ENCODE measurements at regions not wholly inside any gene's neighbourhood (a gene's known extent, or its start where the extent isn't known, plus 50 kb on each side); places are given as distances from the start of the nearest gene placed in this dataset.

DNA sequence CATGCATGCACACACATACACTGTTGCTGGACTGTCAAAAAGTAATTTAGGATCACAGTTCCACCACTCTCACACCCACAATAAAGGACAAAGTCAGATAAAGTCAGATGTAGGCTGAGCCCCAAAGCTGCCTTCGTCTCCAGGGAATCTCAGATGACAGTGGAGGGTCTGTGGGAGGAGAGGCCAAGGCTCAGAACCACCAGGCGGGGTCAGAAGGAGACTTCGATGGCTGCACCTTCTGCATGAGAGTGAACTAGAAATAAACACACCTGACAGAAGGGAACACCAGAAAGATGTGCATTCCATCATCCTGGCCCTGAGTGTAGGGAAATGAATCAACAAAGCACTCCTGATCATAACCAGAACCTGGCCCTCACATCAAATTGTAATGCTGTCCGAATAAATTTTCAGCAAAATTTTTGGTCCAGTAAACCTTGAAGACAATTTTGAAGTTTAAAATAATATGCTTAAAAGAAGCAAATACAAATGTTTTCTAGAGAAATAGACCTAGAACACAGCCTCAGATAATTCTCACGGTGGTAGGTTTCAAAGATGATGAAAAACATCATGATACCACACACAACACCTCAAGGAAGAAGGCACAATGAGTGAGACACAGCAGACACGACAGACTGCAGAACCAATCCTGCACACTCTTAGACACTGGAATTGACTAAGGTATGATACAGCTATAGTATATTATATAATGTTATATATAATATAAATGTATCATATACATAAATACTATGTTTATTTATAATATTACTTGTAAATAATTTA lies 269.8 kb upstream of the KLF6 start:
- ChIA-PET CTCF (no interaction called here), POLR2A (ENCODE audit: unreplicated experiment) (no interaction called here)
- H3K9me2 ChIP-seq (replicated peaks; ENCODE audit: low read length): no peaks in the 10 kb centered on the region
- no peaks in the 10 kb centered on the region for H3K9me3 ChIP-seq (ENCODE audit: low read length)
- no peak overlapping the region for H3K4me3 ChIP-seq (ENCODE audit: low read length)
- TF ChIP-seq EZH2phosphoT487 (IDR thresholded peaks at IDR 0.05; ENCODE audit: borderline replicate concordance, low read length) (no peak), EZH2 (IDR thresholded peaks at IDR 0.05; ENCODE audit: low read length, unreplicated experiment) (no peak)
- TF ChIP-seq, protein P1, sequence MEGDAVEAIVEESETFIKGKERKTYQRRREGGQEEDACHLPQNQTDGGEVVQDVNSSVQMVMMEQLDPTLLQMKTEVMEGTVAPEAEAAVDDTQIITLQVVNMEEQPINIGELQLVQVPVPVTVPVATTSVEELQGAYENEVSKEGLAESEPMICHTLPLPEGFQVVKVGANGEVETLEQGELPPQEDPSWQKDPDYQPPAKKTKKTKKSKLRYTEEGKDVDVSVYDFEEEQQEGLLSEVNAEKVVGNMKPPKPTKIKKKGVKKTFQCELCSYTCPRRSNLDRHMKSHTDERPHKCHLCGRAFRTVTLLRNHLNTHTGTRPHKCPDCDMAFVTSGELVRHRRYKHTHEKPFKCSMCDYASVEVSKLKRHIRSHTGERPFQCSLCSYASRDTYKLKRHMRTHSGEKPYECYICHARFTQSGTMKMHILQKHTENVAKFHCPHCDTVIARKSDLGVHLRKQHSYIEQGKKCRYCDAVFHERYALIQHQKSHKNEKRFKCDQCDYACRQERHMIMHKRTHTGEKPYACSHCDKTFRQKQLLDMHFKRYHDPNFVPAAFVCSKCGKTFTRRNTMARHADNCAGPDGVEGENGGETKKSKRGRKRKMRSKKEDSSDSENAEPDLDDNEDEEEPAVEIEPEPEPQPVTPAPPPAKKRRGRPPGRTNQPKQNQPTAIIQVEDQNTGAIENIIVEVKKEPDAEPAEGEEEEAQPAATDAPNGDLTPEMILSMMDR (conservative IDR thresholded peaks at IDR 0.05; ENCODE audit: low read depth, low read length): no peak
- ATAC-seq: no peak
- H4K20me1 ChIP-seq (ENCODE audit: low read length): no peaks in the 10 kb centered on the region
- no peaks in the 10 kb centered on the region for H3K36me3 ChIP-seq (ENCODE audit: low read depth, low read length)
- intact Hi-C loops (cut with micrococcal nuclease): loop anchor here (5.0 to 10.0 kb wide), 2 partner anchors 227 to 520 kb away; no protein-coding TSS in a partner anchor
- peaks cover 10% of the 10 kb centered on the region for H3K4me1 ChIP-seq (ENCODE audit: insufficient read depth, low read length)
- H3K4me2 ChIP-seq (ENCODE audit: low read length): no peak overlapping the region
- DNase-seq: no peak
- H3K9ac ChIP-seq (ENCODE audit: low read length): no peak overlapping the region
- H2AFZ ChIP-seq (ENCODE audit: low read length): no peak overlapping the region
- H3F3A ChIP-seq (ENCODE audit: low read length, unreplicated experiment): no peaks in the 10 kb centered on the region
- H3K79me2 ChIP-seq (ENCODE audit: low read length): no peaks in the 10 kb centered on the region
- H3K27me3 ChIP-seq (ENCODE audit: low read length): no peaks in the 10 kb centered on the region
- no peak overlapping the region for H3K27ac ChIP-seq (ENCODE audit: low read length)
- BruUV-seq (replicated peaks): no TSS peak

DNA sequence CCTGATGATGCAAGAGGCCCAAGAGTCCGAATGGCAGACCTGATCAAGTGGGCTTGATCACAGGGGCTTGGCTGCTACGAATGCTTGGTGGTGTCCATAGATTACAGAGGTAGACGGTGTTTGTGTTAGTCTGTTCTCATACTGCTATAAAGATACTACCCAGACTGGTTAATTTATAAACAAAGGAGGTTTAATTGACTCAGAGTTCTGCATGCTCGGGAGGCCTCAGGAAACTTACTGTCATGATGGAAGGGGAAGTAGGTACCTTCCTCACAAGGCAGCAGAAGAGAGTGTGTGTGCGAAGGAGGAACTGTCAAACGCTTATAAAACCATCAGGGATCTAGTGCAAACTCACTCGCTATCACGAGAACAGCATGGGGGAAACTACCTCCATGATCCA lies 268.9 kb upstream of the KLF6 start:
- Histone ChIP-seq H3K27ac (ENCODE audit: low read length) (no peak overlapping the region), H3K9me3 (ENCODE audit: low read length) (no peaks in the 10 kb centered on the region), H3K27me3 (ENCODE audit: low read length) (no peaks in the 10 kb centered on the region), H3K4me2 (ENCODE audit: low read length) (no peak overlapping the region), H4K20me1 (ENCODE audit: low read length) (no peaks in the 10 kb centered on the region), H3K79me2 (ENCODE audit: low read length) (no peaks in the 10 kb centered on the region), H2AFZ (ENCODE audit: low read length) (no peak overlapping the region), H3K4me3 (ENCODE audit: low read length) (no peak overlapping the region), H3K4me1 (ENCODE audit: insufficient read depth, low read length) (peaks cover 10% of the 10 kb centered on the region), H3K36me3 (ENCODE audit: low read depth, low read length) (no peaks in the 10 kb centered on the region), H3F3A (ENCODE audit: low read length, unreplicated experiment) (no peaks in the 10 kb centered on the region), H3K9ac (ENCODE audit: low read length) (no peak overlapping the region), H3K9me2 (replicated peaks; ENCODE audit: low read length) (no peaks in the 10 kb centered on the region)
- DNase-seq (no peak), ATAC-seq (no peak)
- intact Hi-C loops (cut with micrococcal nuclease): loop anchor here (10.0 kb wide), 1 partner anchor 519 kb away; no protein-coding TSS in a partner anchor
- no peak for TF ChIP-seq EZH2phosphoT487 (IDR thresholded peaks at IDR 0.05; ENCODE audit: borderline replicate concordance, low read length)
- TF ChIP-seq, protein P1 (conservative IDR thresholded peaks at IDR 0.05; ENCODE audit: low read depth, low read length): no peak
- no peak for TF ChIP-seq EZH2 (IDR thresholded peaks at IDR 0.05; ENCODE audit: low read length, unreplicated experiment)
- POLR2A ChIA-PET (ENCODE audit: unreplicated experiment): no interaction called here
- CTCF ChIA-PET: no interaction called here
- BruUV-seq (replicated peaks): no TSS peak

DNA sequence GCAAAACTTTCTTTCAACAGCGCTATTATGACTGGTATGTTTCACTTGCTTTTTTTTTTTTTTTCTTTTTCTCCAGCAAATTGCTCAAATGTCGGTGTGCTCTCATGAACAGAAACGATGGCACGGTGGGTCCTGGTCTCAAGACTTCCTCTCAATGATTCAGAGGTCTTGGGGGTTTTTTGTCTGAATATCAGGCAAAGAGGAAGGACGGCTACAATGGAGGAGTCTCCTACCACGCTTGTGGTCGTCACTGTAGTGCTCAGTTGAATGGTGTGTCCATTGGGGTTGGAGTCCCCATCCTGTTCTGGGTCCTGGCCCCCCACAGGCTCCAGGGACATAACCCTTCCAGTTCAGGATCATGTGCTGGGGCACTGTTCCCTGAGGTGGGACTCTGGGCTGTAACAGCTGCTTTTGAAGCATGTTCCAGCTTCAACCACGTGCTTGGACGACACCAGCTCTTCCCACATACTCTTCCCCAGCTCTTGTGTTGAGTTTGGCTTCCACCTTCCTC lies 266.7 kb upstream of the KLF6 start:
- ATAC-seq: no peak
- H3K36me3 ChIP-seq (ENCODE audit: low read depth, low read length): no peaks in the 10 kb centered on the region
- no peak overlapping the region for H3K4me3 ChIP-seq (ENCODE audit: low read length)
- no peaks in the 10 kb centered on the region for H3K9me2 ChIP-seq (replicated peaks; ENCODE audit: low read length)
- no peaks in the 10 kb centered on the region for H3F3A ChIP-seq (ENCODE audit: low read length, unreplicated experiment)
- H3K9me3 ChIP-seq (ENCODE audit: low read length): no peaks in the 10 kb centered on the region
- TF ChIP-seq EZH2phosphoT487 (IDR thresholded peaks at IDR 0.05; ENCODE audit: borderline replicate concordance, low read length) (no peak), EZH2 (IDR thresholded peaks at IDR 0.05; ENCODE audit: low read length, unreplicated experiment) (no peak)
- TF ChIP-seq, protein P1 (conservative IDR thresholded peaks at IDR 0.05; ENCODE audit: low read depth, low read length): no peak
- ChIA-PET POLR2A (ENCODE audit: unreplicated experiment) (no interaction called here), CTCF (no interaction called here)
- H3K4me1 ChIP-seq (ENCODE audit: insufficient read depth, low read length): no peaks in the 10 kb centered on the region
- H3K27ac ChIP-seq (ENCODE audit: low read length): no peak overlapping the region
- intact Hi-C loops (cut with micrococcal nuclease): loop anchor here (10.0 kb wide), 1 partner anchor 517 kb away; no protein-coding TSS in a partner anchor
- no peaks in the 10 kb centered on the region for H3K79me2 ChIP-seq (ENCODE audit: low read length)
- no peak overlapping the region for H3K9ac ChIP-seq (ENCODE audit: low read length)
- DNase-seq: no peak
- H4K20me1 ChIP-seq (ENCODE audit: low read length): no peaks in the 10 kb centered on the region
- H3K4me2 ChIP-seq (ENCODE audit: low read length): peak overlapping the region; percentile 46; the same call in 1 of the 2 replicates
- no peak overlapping the region for H2AFZ ChIP-seq (ENCODE audit: low read length)
- BruUV-seq (replicated peaks): no TSS peak
- H3K27me3 ChIP-seq (ENCODE audit: low read length): no peaks in the 10 kb centered on the region

Measured in PC-3 (cell line).